ENCODE measurements at regions not wholly inside any gene's neighbourhood (a gene's known extent, or its start where the extent isn't known, plus 50 kb on each side); places are given as distances from the start of the nearest gene placed in this dataset.

GRCh38 chr18:55875371-55875901 is 287.4 kb upstream of the TCF4 start:
- TF ChIP-seq GATA2 (IDR thresholded peaks at IDR 0.05; ENCODE audit: low read depth, low read length) (no peak), GATA3 (IDR thresholded peaks at IDR 0.05; ENCODE audit: low read depth, low read length) (no peak)

Data from SH-SY5Y (cell line).